ENCODE measurements at regions not wholly inside any gene's neighbourhood (a gene's known extent, or its start where the extent isn't known, plus 50 kb on each side); places are given as distances from the start of the nearest gene placed in this dataset.
"Not testable (repeated sequence)": the region's sequence is repeated elsewhere in the genome, so short reads cannot be mapped to it uniquely, and the experiment has no call there.

DNA sequence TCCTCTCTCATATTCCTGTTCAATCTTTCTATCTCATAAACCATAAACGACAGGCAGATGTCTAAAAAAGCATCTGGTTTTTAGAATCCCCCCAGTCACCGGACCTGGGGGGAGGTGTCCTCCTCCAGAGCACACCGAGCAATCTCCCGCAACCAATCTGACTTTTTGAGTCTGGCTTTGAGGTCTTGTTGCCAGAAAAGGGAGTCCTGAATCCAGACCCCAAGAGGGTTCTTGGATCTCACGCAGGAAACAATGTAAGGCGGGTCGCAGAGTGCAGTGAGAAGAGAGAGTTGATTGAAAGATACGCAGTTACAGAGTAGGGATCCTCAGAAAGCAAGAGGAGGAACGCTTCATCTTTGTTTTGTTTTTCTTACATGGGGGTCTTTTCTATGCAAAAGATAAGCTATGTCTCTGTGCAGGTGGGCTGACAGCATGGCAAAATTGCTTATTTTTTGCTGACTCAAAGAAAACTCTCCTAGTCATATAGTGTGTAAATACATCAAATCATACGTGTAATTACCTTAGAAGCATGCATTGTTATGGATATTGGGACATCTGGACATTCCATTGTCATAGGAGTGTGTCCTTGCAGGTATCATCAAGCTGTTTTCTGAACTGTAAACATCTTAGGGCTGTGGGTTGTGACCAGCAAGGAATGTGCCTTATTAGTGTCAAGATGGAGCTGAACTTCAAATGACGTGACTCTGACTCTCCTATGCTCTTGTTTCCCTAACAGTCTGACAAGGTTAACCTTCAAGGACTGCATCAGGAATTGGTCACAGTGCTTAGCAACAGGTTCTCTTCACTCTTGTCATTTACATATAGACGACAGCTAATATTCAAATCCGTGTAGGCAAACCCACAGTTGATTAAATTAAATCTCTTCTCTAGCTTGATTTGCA lies 159.3 kb upstream of the DAPK1 start:
- DNase-seq, result no peak

DNA sequence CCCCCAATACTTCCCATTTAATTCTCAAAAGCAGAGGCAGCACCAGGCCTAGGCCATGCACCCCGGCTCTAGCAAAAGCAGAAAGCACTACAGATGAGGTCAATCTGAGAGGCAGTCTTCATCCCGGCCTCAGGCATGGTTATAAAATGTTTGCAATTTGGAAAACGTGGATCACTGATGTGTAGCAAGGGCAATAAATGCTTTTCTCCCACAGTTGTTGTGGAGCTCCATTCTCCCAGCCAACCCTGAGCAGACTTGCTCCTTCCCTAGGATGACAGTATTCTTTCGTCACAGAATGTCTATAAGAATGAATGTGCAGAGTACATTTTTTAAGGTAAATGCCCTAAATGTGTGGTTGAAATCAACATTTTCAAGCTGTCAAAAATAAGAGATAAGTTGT lies 157.3 kb upstream of the DAPK1 start:
- DNase-seq, result no peak

DNA sequence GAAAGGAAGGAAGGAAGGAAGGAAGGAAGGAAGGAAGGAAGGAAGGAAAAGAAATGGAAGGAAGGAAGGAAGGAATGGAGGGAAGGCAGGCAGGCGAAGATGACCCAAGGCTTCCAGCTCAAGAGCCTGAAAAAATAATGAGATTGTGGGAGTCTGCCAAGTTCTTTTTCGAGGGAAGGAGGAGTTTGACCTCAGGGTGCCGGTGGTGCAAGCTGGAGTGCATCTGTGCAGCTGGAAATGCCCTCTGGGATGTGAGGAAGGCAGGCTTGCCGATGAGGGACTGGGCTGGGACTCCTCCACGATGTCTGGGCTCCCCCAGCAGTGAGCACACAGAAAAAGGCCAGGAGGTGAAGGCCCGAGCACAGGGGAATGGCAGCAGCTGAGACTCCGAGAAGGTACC lies 154.9 kb upstream of the DAPK1 start:
- DNase-seq, result no peak

DNA sequence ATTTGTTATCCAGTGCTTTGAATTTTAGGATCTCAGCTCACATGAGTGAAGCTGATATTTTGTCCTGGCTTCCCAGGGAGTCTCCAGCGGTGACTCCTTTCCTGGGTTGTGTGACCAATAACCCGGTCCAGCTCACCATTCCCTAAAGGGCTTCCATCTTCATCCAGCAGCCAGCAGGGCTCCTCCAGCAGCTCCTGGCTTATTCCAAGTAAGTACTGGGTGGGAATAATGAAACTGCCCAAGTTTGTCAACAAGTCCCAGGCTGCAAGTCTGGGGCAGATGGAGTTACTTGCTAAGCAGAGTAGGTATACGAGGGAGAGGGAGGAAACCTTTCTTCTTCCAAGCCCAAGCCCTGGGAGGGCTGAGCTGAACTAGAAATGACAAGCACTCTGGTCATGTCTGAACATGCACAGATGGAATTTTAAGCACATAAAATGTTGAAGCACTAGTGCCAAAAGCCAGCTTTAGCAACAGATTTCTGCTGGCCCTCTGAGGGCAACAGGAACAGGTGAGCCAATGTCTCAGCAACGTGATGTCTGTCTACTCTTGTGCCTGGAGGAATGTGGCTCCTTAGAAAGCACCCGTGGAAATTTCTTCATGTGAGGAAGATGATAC lies 153.7 kb upstream of the DAPK1 start:
- DNase-seq, result no peak

DNA sequence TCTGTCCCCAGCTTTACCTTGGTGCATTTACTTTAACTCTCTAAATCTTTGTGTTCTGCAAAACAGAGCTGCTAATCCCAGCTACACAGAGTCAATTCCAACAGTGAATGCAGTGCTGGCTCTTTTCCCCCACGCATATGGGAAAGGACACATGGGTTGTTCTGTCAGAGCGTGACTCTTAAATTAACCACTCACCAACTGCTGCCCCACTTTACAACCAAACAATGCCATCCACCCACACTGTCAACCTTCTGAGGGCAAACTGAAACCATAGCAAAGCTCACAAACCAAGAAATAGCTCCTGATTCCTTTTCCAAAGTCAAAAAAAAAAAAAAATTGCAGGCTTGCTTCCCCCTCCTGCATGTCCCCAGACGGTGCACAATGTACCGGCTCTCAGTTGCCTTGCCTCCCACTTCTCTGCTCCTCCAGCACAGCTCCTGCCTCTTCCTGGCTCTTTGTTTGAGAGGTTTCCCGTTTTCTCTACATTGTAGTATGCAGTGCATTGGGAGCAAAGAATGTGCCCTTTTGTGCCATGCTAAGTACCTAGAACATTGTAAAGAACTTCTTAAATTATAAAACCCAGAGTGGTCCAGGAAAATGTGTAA lies 151.5 kb upstream of the DAPK1 start:
- DNase-seq, result no peak

DNA sequence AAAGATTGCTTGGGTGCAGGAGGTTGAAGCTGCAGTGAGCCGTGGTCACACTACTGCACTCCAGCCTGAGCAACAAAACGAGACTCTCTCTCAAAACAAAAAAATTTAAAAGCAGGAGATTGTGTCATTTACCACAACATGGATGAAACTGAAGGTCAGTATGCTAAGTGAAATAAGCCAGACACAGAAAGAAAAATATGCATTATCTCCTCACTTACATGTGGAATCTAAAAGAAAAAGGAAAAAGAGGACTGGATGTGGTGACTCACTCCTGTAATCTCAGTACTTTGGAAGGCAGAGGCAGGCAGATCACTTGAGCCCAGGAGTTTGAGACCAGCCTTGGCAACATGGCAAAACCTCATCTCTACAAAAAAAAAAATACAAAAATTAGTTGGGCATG lies 146.8 kb upstream of the DAPK1 start:
- no peak for DNase-seq

DNA sequence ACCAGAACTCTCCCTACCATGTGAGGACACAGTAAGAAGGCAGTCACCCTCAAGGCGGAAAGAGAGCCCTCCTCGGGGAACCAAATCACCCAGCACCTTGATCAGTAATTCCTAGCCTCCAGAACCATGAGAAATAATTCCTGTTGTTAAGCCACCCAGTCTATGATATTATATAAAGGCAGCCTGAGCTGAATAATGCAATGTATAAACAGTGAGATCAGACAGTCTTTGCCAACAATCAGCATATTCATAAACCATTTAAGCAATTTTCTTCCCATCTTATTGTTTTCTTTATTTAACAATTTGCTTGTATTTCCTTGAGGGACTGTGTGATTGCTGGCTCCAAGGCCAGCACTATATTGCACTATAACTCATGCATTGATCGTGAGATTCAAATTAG lies 144.4 kb upstream of the DAPK1 start:
- DNase-seq, result no peak

DNA sequence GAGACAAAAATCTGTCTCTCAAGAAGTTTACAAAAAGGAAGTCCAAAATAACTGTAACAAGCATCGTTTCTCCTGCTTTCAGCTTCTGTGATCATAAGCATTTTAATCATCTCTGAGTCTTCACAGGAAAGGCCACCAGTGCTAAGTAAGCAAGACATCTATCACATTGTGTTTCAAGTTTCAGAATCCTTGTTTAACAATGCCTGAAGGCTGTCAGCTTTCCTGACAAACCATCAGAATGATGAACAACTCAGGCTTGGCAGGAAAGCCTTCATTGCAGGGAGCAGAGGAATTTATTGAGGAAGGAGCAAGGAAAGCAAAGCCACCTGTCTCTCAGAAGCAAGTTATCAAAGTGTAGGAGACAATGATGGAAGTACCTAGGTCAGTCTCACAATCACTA lies 143.5 kb upstream of the DAPK1 start:
- no peak for DNase-seq

DNA sequence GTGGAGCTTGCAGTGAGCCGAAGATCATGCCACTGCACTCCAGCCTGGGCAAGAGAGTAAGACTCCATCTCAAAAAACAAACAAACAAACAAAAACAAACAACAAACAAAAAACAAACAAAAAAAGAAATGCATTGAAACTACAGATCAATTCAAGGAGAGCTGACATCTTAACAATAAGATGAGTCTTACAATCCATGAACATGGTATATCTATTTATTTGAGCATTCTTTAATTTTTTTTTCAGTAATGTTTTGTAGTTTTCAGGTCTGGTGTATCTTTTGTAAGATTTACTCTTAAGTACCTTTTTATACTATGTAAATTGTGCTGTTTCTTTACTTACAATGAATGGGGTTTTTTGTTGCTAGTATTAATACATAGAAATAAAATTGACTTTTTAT lies 140.1 kb upstream of the DAPK1 start:
- DNase-seq, result no peak

DNA sequence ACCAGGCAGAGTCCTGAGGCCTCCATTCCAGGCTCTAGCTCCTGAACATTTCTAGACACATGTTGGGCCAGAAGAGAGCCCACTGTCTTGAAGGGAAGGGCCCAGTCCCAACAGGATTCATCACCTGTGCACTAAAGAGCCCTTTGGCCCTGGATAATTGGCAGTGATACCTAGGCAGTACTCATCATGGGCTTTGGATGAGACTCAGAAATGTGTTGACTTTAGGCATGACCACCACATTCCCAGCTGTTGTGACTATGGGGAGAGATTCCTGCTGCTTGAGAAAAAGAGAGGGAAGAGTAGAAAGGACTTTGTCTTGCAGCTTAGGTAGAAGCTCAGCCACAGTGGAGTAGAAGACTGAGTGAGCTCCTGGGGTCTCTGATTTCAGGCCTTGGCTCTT lies 138.4 kb upstream of the DAPK1 start:
- DNase-seq, result no peak

DNA sequence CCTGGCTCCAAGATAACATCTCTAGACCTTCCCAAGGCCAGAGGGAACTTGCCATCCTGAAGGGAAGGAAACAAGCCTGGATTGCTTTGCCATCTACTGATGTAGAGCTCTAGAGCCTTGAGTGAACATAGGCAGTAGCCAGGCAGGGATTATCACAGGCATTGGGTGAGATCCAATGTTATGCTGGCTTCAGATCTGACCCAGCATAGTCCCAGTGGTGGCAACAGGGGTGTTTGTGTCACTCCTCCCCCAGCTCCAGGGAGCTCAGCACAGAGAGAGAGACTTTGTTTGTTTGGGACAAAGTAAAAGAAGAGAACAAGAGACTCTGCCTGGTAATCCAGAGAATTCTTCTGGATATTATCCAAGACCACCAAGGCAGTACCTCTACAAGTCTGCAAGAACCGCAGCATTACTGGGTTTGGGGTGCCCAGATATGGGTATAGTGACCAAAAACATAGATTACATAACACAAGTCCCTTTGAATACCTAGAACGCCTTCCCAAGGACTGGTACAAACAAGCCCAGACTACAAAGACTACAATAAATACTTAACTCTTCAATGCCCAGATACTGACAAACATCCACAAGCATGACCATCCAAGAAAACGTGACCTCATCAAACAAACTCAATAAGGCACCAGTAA lies 137.6 kb upstream of the DAPK1 start:
- no peak for DNase-seq

DNA sequence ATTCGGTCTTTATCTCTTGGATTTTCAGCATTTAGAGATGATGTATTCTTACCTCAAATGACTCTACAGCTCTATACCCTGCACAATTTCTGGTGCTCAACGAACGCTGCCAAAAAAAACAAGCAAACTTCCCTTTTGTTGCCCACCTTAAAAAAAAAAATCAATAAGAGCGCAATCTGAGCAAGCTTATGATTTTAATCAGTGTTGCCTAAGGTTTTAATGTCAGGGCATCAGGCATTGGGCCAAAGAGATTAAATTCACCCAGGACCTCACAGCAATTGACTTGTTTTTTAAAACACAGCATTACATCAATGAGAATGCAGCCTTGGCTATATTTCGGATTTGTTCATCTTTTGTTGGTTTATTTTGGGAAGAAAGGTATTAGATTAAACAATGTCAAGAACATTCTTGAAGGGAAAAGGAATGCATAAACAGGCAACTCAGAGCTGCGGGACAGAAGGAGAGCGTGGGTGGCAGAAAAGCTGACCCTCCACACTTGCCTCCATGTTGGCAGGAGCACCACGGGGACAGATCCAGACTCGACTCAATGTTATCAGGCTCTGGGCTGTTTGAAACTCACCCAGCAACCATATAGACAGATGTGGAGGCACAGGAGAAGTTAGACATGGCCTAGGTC lies 127.5 kb upstream of the DAPK1 start:
- DNase-seq, result peak; percentile 21

DNA sequence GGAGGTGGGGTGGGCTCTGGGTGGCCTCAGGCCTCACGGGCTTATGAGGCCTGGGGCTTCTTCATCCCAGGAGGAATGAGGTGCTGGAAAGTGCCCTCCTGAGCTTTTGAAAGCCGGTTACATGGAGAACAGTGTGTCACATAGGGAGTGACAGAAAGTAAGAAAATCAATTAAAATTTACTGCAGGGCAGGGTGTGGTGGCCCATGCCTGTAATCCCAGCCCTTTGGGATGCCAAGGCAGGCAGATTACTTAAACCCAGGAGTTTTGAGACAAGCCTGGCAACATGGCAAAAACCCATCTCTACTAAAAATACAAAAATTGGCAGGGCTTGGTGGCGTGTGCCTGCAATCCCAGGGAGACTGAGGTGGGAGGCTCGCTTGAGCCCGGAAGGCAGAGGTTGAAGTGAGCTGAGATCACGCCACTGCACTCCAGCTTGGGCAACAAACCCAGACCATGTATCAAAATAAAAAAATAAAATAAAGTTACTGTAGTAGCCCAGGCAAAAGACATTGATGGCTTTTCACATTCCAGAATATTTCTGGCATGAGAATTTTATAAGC lies 125.8 kb upstream of the DAPK1 start:
- no peak for DNase-seq

DNA sequence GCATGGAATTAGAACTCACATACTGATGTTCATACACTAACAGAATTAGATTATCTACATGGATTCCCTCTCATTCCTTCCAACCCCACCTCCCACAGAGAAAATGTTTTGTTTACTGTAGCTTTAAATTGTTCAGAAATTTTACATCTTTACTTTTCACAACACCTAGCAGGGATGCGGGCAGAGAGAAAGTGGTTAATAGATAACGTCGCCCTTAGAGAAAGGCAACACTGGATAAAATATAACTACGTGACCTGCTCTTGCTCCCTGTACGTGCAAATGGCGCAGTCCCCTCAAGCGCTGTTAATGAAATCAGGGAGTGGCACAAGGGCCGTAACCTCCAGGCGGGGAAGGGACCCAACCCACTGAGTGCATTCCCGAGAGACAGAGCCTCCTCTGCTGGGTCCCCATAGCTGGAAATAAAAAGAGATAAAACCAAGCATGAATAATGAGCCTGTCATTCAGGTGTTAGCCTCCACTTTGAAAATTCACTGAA lies 125.3 kb upstream of the DAPK1 start:
- DNase-seq, result no peak

DNA sequence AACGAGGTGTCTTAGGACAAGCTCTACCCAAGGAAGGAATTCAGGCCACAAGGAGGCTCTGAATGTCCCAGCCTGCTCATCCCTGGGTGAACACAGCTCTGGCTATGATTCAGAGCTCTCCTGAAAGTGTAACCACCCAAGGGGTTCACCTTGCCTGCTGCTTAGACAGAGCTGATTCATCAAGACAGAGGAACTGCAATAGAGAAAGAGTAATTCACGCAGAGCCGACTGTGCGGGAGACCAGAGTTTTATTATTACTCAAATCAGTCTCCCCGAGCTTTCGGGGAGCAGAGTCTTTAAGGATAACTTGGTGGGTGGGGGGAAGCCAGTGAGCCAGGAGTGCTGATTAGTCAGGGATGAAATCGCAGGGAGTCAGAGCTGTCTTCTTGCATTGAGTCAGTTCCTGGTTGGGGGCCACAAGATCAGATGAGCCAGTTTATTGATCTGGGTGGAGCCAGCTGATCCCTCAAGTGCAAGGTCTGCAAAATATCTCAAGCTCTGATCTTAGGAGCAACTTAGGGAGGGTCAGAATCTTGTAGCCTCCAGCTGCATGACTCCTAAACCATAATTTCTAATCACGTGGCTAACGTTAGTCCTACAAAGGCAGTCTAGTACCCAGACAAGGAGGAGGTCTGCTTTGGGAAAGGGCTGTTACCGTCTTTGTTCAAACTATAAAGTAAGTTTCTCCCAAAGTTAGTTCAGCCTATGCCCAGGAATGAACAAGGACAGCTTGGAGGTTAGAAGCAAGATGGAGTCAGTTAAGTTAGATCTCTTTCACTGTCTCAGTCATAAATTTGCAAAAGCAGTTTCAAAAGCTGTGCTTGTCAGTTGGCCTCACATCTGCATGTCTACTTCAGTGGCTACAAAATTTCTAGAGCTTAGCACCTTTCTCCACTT lies 123.4 kb upstream of the DAPK1 start:
- DNase-seq, result not testable (repeated sequence)

DNA sequence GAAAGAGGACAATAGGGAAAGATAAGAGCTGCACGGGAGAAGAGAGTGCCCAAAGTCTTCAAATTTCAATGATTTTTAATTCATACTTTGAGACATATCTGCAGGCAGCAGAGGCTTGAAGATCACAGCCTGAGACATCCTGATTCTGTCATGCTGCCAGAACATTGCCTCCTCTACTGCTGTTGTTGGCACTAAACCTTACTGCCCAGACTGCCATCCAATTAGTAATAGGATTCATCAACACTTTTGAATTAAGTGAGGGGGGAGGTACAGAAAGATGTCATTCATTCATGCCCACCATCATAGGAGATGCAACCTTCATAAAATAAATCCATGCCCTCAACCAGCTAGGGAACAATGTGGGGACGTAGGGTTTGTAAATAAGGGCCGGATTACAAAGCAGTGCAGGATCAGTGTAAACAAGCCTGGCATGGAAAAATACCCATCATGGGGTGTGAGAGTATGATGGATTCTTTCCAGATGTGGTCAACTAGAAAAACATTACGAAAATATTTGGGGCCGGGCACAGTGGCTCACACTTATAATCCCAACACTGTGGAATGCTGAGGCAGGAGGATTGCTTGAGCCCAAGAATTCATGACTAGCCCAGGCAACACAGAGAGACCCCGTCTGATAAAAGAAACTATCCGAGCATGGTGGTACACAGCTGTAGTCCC lies 122.1 kb upstream of the DAPK1 start:
- DNase-seq, result no peak

DNA sequence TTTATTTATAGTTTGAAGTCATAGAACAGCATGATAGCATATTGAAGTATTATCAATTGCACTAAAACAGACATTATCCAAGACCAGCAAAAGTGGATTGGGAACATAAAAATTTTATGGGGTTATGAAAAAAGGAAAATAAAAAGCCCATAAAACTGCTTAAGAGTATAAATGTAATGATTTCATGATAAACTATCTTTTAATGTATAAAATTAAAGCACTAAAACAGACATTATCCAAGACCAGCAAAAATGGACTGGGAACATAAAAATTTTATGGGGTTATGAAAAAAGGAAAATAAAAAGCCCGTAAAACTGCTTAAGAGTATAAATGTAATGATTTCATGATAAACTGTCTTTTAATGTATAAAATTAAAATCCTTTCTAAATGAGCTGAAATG lies 119.0 kb upstream of the DAPK1 start:
- no peak for DNase-seq

DNA sequence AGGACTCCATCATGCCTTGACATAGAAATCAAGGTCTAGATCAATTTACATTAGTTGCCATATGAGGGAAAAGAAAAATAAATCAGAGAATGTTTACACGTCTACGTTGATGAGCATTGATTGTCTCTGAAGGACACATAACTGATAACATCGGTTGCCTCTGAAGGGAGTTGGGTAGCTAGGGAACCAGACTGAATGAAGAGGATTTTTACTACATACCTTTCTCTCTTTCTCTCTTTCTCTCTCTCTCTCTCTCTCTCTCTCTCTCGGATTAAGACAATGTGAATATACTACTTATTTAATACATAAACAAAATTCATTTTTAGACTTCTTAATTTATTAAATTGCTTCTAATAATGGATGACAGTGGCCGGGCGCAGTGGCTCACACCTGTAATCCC lies 118.4 kb upstream of the DAPK1 start:
- DNase-seq, result no peak

DNA sequence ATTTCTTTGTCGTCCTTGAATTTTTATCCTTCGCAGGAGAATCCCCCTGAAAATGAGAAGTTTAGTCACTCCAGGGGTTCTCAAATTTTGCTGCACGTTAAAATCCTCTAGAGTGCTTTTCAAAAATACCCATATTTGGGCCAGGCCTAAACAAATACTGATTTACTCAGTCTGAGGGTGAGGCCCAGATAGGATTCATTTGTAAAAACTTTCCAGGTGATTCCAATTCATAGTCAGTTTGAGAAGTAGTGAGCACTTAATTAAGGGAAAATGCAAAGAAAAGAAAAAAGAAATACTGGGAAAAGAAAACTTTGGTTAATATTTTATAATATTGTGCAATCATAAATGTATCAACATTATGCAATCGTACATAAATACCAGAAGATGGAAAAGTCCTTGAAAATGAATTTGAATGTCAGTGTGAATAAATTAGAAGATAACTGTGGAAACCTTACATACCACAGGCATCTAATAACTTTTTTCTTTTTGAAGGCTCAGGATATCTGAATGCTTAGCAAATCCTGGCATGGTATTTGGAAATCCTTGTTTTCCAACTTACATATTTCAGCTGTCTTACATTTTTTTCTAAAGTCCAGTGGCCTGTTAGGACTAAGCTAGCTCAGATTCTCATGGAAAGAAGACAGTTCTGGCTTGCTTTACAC lies 116.5 kb upstream of the DAPK1 start:
- no peak for DNase-seq

DNA sequence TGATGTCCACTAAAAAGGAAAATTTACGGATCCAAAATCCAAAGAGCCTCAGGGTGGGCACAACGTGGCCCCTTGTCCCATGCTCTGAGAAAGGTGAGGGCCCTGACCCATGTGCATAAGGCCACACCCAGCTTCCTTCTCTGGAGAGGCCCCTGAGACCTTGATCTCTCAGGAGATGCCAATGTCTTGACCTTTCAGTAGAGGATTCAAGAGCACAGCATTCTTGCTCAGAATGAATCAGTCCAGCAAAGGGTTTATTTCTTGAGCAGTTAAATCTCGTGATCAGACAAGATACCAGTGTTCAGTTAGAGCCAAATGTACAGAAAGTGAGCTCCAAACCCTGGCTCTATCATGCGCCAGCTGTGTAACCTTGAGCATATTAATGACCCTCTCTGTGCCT lies 115.9 kb upstream of the DAPK1 start:
- DNase-seq, result no peak

DNA sequence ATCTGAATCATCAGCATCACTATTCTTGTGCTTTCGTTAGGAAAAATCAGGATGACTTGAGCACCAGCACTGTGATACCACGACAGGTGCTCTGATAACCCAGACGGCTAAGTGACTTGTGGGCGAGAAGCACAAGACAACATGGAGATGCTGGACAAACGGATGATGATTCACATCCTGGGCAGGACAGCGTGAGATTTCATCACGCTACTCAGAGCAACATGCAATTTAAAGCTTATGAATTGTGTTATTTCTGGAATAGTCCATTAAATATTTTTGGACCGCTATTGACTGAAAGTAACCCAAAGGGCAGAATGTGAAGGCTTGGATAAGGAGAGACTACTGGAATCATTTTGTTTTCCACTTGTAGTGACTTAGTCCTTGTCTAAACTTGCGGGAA lies 114.8 kb upstream of the DAPK1 start:
- DNase-seq, result no peak
